GM18870 (cell line): ENCODE measurements at regions not wholly inside any gene's neighbourhood (a gene's known extent, or its start where the extent isn't known, plus 50 kb on each side); places are given as distances from the start of the nearest gene placed in this dataset.

ENCODE experiments used
- ATAC-seq: cut with Tn5 transposase; IDR thresholded peaks from one replicate; pipeline ENCODE4 v1.9.1; 2021; ENCODE audit warnings: moderate library complexity; ENCODE audit not compliant: unreplicated experiment

- ATAC-seq: no peak
Observed at GRCh38 chr5:74360535-74361210, 279.9 kb downstream of the ENC1 start.

- no peak for ATAC-seq
Observed at GRCh38 chr5:74357827-74358226, 282.7 kb downstream of the ENC1 start.

- no peak for ATAC-seq
Observed at GRCh38 chr5:74356009-74356695, 284.4 kb downstream of the ENC1 start.

- ATAC-seq: no peak
Observed at GRCh38 chr5:74355041-74355824, 285.3 kb downstream of the ENC1 start.

DNA sequence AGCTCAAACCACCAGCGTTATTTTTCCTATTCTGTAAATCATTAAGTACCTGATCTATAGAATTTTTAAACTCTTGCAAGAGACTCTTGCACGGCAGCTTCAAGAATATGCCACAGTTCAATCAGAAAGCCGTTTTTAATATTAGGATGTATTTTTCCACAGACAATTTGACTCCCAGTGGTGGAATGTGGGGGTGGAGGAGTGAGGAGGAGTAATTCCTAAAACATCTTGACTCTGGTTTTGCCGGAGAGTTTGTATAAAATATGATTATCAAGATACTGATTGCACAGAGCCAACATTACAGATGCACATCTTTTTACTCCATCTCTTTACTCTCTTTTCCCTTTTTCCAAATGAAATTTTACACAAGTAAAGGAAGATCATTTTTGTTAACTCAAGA is 288.3 kb downstream of the ENC1 start:
- no peak for ATAC-seq

GRCh38 chr5:74342948-74343682 is 297.4 kb downstream of the ENC1 start:
- no peak for ATAC-seq

DNA sequence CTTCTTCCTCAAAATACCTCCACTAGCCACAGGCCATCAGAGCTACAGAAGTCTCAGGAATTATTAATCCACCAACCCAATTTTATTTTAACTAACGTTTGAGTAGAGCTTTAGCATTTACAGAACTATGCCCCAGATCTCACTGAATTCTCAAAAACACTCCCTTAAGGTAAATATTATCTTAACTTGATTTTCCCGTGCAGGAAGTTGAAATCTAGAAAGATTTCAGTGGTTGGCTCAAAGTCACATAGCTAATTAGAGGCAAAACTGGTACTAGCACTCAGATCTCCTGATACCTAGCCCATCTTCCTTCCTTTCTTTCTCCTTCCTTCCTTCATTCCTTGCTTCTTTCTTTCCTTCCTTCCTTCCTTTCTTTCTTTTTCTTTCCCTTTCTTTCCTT is 298.3 kb downstream of the ENC1 start:
- ATAC-seq: no peak

GRCh38 chr5:74341221-74341620 is 299.3 kb downstream of the ENC1 start:
- no peak for ATAC-seq

GRCh38 chr5:74340476-74340875 is 300.1 kb downstream of the ENC1 start:
- ATAC-seq: no peak

DNA sequence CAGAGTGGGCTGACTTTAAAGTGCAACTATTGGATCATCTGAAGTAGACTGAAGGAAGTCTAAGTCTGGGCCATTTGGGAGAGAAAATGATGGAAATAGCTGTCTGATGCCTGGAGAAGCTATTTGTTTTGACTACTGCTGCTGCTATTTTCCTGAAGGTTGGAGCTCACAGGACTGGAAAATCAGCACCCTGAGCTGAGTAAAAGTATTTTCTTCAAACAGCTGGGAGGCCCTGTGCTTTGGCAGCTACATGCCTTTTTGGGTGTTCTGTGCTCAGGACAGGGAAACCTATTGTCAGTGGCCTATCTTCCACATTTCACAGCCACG is 302.6 kb downstream of the ENC1 start:
- no peak for ATAC-seq

- ATAC-seq: no peak
Observed at GRCh38 chr5:74337254-74337983, 303.1 kb downstream of the ENC1 start.

DNA sequence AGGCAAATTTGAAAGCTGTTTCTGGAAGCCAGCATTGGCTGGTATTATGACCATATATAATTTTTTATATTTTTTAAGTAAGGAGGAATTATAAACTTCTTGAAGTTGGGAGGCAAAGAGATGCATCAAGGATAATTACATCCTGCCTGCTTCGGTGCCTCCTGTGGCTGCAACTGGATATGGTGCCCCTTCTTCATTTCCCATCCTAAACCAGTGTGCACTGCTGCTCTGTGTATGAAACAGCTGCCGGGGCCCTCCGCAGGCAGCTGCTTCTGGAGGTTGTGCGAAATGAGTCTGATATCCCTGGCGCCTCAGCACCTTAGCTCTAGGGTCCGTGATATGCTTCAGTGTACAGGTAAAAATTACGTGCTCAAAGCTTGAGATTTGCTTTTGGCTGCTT is 304.2 kb downstream of the ENC1 start:
- ATAC-seq: no peak

DNA sequence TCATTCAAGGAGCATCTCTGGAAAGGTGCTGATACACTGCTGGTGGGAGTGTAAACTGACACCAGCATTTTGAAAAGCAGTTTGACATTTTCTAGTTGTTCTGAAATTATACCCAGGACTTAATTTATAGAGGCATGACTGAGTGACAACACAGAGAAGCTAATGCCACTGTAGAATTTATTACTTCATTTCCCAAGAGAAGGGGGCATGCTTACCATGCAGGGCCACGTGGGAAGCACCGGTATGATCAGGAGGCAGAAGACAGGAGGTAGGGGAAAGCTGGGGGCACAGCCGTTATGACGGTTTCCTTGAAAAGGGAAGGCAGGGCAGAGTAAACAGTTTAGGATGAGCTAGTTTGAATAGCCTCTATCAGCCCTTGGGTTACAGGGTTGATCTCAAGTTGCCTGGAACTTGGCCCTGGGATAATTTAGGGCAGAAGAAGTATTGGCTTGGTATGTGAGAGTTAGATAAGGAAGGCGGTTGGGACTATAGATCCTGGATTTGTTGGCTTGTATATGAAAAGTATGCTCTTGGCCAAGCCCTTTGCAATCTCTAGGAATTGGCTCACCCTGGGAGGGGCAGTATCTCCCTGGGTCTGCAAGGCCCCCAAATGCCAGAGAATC is 305.7 kb downstream of the ENC1 start:
- ATAC-seq: no peak

- no peak for ATAC-seq
Observed at GRCh38 chr5:74334062-74334761, 306.3 kb downstream of the ENC1 start.

DNA sequence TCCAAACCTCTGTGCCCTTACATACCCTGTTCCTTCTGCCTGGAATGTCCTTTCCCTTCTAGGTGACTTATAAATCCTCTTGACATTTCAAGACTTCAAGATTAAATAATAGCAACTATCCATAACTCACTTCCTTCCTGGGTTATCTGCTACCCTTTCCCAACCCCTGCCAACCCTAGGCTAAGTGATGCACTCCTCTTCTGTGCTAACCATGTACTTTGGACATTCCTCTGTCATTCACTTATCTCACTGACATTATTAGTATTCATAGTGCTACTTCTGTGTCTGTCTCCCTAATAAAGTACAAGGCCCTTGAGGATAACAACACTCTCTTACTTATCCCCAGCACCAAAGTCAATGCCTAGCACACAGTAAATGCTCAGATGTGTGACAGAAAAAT is 307.1 kb downstream of the ENC1 start:
- ATAC-seq: no peak

GRCh38 chr5:74332682-74333081 is 307.8 kb downstream of the ENC1 start:
- ATAC-seq: no peak

DNA sequence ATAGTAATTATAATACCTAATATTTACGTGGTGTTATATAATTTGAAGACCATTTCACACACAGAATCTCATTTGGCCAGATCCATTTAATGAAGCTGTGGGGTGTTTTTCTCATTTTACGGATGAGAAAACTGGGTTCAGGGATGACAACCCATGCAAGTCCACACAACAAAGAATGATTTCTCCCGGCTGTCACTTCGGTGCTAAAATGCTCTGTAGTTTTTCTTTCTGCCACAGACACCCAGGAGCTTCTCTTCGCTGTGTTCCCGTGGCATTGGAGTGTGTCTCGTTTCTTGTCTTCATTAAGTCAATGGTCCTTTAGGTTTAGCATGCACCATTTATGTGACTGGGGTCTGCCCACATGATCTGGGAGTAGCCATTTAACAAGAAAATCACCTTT is 308.5 kb downstream of the ENC1 start:
- ATAC-seq: no peak

- ATAC-seq: no peak
Observed at GRCh38 chr5:74328221-74328630, 312.3 kb downstream of the ENC1 start.

DNA sequence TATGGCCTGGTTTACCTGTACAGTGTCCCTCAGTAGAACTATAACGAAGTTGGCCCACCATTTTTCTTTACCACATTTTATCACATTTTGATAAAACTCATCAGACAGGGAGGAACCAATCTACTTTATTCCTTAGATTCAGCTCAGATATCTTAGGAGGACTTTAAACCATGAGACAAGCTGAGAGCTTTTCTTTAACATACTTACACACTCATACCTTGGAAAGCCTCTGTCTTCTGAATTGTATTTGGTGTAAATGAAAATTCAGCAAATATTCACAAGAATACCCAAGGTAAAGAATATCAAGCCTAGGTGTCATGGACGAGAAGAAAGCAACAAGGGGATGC is 313.2 kb downstream of the ENC1 start:
- no peak for ATAC-seq
